NCI-H2081 (cell line): ENCODE measurements at regions not wholly inside any gene's neighbourhood (a gene's known extent, or its start where the extent isn't known, plus 50 kb on each side); places are given as distances from the start of the nearest gene placed in this dataset.

ENCODE experiments used
- DNase-seq, 2 experiments: peaks; one replicate each; lab custom pipeline; 2025; lab: John Stamatoyannopoulos, UW

GRCh38 chrX:40167850-40168479 lies 70.2 kb upstream of the BCOR start:
- DNase-seq: peak; percentile 76 to 82

DNA sequence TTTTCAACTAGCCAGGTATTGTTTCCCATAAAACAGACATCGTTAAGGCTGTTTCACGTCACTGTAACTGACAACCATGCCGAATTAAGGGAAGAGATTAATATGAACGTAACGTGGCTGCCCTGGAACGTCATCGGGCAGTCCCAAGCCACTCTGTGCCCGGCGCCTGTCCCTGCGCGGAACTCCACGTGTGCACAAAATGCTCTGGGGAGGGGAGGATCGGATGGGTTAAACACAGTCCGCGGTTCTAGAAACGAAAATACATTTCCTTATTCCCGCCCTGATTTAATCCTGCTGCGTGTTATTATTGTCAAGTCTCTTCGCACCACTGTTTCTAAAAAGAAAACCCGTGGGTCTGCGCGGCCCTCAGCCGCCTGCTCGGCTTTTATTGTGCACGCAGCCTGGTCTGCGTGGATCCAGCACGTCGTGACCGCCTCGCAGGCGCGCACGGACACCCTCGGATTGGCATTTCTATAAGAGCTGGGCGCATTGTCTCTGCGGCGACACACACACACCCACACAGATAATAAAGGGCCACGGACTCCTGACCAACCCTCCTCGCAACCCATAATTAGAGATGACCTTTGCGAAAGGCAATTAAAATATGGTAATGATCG lies 69.6 kb upstream of the BCOR start:
- DNase-seq: peak in 1 of 2 experiments; percentile 69

DNA sequence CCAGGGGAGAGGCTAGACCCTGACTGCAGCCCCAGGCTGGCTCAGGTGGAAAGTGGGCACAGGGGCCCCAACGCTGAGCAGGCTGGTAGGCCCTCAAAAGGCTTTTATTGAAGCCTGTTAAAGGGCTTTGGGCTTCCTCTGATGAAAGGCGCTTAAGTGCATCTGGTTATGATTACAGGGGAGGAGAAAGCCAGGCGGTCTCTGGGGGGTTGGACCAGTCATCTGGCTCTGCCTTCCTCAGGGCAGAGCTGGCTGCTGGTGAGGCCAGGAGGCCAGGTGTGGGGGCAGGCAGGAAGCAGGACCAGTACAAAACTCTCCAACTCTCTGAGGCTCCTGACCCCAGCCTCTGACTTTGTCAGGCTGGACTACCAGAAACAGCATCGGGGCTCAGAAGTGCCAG lies 68.8 kb upstream of the BCOR start:
- DNase-seq: peak; percentile 54 to 81

DNA sequence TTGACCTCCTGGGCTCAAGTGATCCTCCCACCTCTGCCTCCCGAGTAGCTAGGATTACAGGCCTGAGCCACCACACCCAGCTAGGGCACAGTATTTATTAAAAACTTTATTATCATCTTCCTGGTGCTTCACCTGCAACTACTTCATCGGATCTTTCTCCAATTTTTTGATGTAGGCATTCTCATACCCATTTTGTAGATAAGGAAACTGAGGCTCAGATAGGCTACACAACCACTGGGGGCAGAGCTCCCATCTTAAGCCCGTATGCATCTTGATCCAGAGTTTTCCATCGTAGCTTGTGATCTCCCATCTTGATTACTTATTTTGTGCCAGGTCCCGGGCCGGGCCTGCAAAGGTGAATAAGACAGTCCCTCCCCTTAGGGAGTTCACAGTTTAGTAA lies 68.1 kb upstream of the BCOR start:
- DNase-seq: no peak

DNA sequence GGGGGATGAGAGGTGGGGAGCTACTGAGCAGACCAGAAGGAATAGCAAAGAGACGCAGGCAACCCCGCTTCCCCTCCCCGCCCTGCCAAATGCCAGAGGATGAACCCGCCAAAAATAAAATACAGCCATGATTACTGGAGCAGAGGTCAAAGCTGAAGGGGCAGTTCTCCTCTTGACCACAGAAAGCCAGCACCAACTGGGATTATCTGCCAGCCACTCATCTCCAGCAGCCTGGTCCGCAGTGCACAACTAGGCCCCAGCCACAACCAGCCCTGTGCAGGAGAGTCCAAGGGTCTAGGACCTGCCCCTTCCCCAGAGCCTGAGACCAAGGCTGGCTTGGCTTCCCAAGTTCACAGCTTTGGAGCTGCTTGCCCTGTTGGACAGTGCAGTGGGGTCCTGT lies 67.4 kb upstream of the BCOR start:
- DNase-seq: no peak

GRCh38 chrX:40164751-40165150 lies 67.0 kb upstream of the BCOR start:
- DNase-seq: no peak

DNA sequence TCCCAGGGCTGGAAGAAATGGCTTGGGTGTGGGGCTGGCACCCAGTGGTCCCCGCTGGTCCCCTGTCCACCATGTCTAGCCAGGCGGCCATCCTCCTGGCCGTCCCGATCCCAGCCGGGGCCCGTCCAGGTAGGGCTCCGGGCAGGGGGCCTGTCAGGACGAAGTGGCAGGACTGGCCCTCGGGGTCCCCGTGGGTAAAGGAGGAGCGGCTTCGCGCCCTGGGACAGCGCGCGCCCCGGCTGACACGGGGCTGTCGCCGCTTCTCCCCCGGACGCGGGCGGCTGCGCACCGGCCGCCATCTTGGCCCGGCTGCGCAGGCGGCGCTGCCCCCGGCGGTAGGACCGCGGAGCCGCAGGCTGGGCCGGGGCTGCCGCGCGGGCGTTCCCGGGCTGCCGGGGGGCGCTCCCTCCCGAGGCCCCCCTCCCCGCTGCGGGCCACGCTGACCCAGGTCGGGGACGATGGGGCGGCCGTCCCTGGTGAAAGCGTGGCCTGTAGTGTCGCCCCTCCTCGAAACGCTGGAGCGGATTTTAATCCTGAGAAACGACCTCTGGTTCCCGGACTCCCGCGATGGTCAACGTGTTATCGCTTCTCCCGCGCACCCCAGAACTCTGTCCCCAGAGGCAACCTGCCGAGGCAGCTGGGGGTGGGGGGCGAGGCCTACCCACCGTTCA lies 60.4 kb upstream of the BCOR start:
- DNase-seq: peak; percentile 53 to 64

DNA sequence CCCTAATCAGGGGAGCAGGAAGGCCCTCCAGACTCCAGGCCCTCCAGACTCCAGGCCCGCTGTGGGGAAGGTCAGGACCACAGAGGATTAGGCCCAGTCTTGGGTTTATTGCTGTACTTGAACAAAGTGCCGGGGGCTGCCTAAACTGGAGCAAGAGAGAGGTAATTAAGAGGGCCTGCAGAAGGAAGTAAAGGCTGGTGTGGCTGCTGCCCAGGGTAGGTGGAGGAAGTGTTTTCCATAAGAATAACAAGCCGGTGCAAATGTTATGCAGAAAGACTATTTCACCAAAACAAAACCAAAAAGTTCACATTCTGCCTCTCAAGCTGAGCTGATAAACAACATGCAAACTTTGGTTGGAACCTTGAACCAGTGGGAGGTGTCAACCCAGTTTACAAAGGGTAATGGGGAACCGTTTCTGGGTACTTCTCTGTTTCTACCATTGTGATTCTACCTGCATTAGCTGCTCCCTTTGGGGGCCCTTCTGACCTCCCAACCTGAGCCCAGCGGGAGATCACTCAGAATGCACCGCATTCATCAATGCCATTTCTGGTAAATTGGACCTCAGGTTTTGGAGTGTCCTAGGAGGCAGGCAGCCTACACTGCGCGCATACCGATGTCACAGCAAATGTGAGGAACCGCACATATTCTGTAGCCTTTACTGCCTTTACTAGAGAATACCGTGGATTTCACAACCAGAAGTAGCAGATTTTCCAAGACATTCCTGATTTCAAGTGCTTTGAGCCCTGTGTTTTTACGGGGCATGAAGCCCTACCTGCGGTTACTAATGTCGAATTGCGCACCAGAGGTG lies 59.7 kb upstream of the BCOR start:
- DNase-seq: no peak

DNA sequence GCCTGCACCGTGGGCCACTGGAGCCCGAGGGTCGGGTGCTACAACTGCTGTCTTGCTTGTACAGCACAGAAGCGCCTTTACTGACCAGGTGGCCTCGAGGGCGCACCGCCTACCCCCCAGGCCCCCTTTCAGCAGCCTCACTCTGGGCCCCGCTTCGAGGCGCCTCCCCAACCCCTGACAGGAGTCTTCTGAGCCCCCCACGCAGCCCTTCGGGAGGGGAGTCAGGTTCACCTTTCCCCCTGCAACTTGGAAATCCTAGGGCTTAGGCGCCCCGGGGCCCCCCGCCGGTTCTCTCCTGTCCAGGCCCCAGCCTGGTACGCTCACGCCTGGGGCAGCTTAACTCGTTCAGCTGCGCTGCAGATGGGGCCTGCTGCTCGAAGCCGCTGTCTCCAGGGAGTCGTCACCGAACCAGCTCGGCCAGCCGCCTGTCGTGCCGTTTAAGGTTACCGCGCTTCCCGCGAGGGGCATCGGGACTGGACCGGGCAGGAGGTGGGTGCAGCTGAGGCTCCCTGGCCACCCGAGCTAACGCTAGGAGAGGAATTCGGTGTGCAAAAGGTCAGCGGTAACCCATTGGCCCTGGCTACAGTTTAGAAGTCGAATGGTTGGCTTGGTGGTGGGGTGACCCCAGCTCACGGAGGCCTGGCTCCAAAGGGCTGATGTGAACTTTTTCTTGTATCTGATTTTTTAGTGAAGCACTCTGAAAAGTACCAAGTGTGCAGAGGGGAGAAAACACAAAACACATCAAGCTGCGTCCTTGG lies 58.9 kb upstream of the BCOR start:
- no peak for DNase-seq

- DNase-seq: peak in 1 of 2 experiments; percentile 56
Measured at GRCh38 chrX:40155589-40156469, 58.1 kb upstream of the BCOR start.

GRCh38 chrX:40154853-40155588 lies 57.3 kb upstream of the BCOR start:
- peak; percentile 66 to 79 for DNase-seq

DNA sequence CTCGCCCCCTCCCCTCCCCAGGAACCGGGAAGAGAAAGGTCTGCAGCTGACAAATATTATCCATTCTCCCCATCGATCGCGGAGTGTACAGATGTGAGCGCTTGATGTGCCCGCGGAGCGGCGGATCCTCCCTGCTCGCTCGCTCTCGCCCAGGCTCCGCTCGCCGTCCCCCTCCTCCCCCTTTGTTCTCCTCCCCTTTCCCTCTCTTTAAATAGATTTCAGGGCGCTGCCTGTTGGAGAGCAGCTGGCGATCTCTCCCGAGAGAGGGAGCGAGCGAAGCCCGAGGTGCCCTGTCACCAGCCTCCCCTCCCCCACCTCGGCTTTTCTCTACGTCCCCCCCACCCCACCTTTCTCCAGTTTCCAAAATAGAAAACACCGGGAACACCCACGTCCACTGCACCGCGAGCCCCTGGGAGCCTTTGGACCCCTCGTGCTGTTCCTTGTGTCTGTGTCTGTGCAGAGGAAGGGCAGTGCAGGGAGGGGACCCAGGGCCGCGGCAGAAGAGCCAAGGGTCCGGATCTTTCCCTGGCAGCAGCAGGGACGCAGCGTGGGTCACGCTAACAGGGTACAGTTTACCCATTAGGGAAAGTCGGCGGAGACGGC lies 56.6 kb upstream of the BCOR start:
- peak; percentile 88 to 89 for DNase-seq

DNA sequence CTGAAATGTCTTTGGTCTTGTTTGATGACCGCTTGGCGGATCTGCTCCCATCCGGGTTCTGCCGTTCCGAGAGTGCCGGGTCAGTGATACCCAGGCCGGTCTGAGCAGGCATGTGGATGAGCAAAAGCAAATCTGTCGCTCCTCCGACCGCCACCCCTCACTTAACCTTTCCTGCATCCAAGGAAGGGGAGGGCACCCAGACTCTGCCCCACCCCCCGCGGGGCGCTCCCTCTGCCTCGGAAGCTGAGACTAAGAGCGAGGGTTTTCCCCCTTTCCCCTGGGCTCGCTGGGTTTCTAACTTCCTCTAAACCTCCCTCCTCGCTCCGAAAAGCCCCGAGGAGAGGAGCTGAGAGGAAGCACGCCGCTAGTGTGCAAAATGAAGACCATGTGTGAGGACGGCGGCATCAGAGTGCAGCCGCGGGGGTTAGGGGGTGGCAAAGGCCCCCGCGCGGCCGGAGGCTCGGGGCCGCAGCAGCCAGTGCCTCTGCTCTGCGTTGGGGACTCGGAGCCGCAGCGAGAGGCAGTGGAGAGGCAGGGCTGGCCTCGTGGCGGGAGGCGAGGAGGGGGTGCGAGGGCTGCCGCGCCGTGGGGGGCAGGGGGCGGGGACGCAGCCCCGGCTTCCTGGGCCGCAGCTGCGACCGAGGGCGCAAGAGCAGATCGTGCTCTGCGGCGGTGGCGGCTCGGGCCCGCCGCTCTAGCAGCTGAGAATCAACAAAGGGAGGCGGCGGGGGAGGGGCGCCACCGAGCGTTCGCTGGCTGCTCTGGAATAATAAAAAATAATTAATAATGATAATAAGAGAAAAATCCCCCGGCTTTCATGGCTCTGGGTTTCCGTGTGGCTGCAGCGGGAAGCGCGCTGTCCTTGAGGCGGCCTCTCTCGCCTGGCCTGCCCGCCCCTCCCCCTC lies 55.8 kb upstream of the BCOR start:
- peak; percentile 83 to 89 for DNase-seq

- DNase-seq: peak; percentile 34 to 60
Measured at GRCh38 chrX:40152741-40153344, 55.1 kb upstream of the BCOR start.

DNA sequence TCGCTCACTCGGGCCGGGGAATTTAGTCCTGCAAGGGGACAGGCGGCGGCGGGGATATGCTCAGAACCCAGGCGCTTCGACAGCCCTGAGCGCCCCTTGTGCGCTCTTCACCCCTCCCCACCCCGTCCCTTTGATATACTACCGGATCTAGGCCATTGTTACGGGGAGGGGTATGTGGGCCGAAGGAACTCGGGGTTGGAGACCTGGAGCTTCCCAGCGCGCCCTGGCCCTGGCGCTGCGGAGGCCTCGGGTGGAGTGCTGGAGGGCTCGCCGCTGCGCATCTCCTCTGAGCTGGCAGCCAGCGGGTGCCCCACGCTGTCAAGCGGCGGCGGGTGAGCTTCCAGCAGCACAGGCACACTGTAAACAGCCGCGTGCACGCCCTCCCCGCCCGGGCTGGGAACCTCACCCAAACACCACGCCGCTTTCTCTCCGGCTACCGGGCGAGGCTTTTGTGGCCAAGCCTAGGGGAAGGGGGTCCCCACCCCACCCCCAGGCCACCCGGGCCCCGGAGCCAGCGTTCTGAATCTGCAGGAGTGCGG lies 54.5 kb upstream of the BCOR start:
- DNase-seq: peak; percentile 50 to 71

- peak; percentile 43 to 69 for DNase-seq
Measured at GRCh38 chrX:40151211-40152172, 53.7 kb upstream of the BCOR start.

- no peak for DNase-seq
Measured at GRCh38 chrX:40150503-40150902, 52.7 kb upstream of the BCOR start.
